GM12878 (cell line): ENCODE measurements at regions not wholly inside any gene's neighbourhood (a gene's known extent, or its start where the extent isn't known, plus 50 kb on each side); places are given as distances from the start of the nearest gene placed in this dataset.

Experiments
- BCL3 ChIP-seq: IDR thresholded peaks from 2 replicates; pipeline ENCODE4 v1.6.1; 2011; ENCODE audit warnings: borderline replicate concordance, low read depth, mild to moderate bottlenecking, moderate library complexity, low read length; ENCODE audit not compliant: insufficient read depth, poor library complexity, severe bottlenecking
- BMI1 ChIP-seq: fragments of 450-650 bp; IDR thresholded peaks from 2 replicates; pipeline ENCODE4 v1.6.1; 2016; ENCODE audit warnings: mild to moderate bottlenecking, moderate library complexity, borderline replicate concordance
- DPF2 ChIP-seq: fragments of 450-650 bp; IDR thresholded peaks from 2 replicates; pipeline ENCODE4 v1.6.1; 2017; ENCODE audit warnings: mild to moderate bottlenecking
- E4F1 ChIP-seq: fragments of 450-650 bp; IDR thresholded peaks from 2 replicates; pipeline ENCODE4 v1.6.1; 2018; ENCODE audit warnings: borderline replicate concordance, mild to moderate bottlenecking; ENCODE audit not compliant: partially characterized antibody
- FOXM1 ChIP-seq: IDR thresholded peaks from 2 replicates; pipeline ENCODE4 v1.6.1; 2012; ENCODE audit warnings: low read depth, mild to moderate bottlenecking, inconsistent platforms, low read length, moderate library complexity
- MLLT1 ChIP-seq: fragments of 450-650 bp; IDR thresholded peaks from 2 replicates; pipeline ENCODE4 v1.6.1; 2016; ENCODE audit warnings: mild to moderate bottlenecking
- PAX8 ChIP-seq: fragments of 450-650 bp; IDR thresholded peaks from 2 replicates; pipeline ENCODE4 v1.6.1; 2017; ENCODE audit warnings: mild to moderate bottlenecking, moderate library complexity
- SKIL ChIP-seq: fragments of 450-650 bp; IDR thresholded peaks from 2 replicates; pipeline ENCODE4 v1.6.1; 2017; ENCODE audit warnings: mild to moderate bottlenecking, low read depth, inconsistent platforms; ENCODE audit not compliant: poor library complexity, severe bottlenecking
- SRF ChIP-seq, 2 experiments: IDR thresholded peaks; 2 replicates each; pipeline ENCODE4 v1.6.1; 2011; ENCODE audit warnings: low read depth in 2 of 2, low read length in 2 of 2, mild to moderate bottlenecking in 1 of 2, moderate library complexity in 1 of 2

- TF ChIP-seq BCL3 = no peak
- no peak for TF ChIP-seq FOXM1
- TF ChIP-seq E4F1 = no peak
- TF ChIP-seq MLLT1 = no peak
- TF ChIP-seq BMI1 = no peak
- no peak for TF ChIP-seq SRF (IDR thresholded peaks at IDR 0.05; ENCODE audit: low read depth in 2 of 2, low read length in 2 of 2)
- no peak for TF ChIP-seq DPF2
- TF ChIP-seq SKIL = no peak
- TF ChIP-seq PAX8 = no peak
- TF ChIP-seq, all 136 proteins: peak for 0
Observed at GRCh38 chr13:97082461-97083207, 88.4 kb upstream of the OXGR1 start (continued).
